DND-41 (cell line): ENCODE measurements at regions not wholly inside any gene's neighbourhood (a gene's known extent, or its start where the extent isn't known, plus 50 kb on each side); places are given as distances from the start of the nearest gene placed in this dataset.

Experiments used
- CTCF ChIP-seq: IDR thresholded peaks from 2 replicates; pipeline ENCODE4 v1.5.1; 2012; ENCODE audit warnings: borderline replicate concordance, low read length, moderate library complexity, mild to moderate bottlenecking; ENCODE audit not compliant: poor library complexity, severe bottlenecking; ENCODE audit errors: extremely low read depth
- EZH2 ChIP-seq: IDR thresholded peaks from 3 replicates; pipeline ENCODE4 v1.6.1; 2012; ENCODE audit warnings: borderline replicate concordance, low read depth, mild to moderate bottlenecking, moderate library complexity, low read length, inconsistent platforms; ENCODE audit not compliant: severe bottlenecking

DNA sequence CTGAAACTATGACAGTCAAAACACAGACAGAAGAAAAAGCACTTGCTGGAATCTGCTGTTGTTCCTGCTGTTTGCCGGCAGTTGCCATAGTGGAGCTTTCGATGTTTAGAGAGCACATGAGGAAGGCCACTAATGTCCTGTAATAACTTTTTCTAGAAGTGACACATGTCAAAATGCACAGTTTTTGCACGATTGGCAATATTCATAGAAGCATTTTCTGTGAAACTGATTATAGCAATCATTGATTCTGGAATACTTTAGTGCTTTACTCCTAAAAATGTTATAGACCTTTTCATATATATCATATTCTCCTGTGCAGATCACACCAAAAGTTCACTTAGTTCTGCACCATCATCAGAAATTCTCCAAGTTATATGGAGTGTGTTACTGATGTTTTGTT is 407.0 kb upstream of the SOX9 start:
- TF ChIP-seq CTCF (no peak), EZH2 (no peak)
